ENCODE measurements at regions not wholly inside any gene's neighbourhood (a gene's known extent, or its start where the extent isn't known, plus 50 kb on each side); places are given as distances from the start of the nearest gene placed in this dataset.

DNA sequence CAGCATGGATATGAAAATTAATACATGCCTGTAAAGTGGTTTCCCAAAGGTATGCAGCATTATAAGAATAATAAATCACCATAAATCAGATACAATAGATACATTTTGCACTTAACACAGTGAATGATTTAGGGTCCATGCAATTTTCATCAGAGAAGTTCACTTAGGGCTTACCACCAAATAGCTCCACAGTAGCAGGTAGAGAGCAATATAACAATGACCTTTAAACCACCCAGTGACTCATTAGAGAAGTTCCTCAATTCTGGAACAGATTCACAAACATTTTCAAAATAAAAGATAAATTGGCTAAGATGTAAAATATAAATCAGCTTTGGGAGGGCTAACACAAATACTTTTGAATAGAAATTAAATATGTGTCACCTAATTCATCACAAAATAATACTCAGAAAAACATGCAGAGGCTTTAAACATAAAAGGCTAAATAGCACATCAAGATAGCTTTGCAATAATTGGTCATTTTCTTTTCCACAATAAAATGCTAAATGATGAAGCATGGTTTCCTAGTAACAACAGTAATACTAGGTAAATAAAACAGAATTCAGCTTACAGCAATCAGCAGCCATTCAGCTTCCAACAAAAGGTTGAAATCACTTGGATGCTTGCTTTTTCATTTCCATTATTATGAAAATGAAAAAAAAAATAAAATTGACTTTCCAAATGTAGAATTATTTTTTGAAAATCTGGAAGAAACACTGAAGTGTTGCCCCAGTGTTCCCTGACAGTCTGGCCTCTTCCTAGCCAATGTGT lies 84.3 kb upstream of the NBEA start:
- DNase-seq (ENCODE audit: low read depth in 2 of 3, low spot score in 1 of 3): no peak

DNA sequence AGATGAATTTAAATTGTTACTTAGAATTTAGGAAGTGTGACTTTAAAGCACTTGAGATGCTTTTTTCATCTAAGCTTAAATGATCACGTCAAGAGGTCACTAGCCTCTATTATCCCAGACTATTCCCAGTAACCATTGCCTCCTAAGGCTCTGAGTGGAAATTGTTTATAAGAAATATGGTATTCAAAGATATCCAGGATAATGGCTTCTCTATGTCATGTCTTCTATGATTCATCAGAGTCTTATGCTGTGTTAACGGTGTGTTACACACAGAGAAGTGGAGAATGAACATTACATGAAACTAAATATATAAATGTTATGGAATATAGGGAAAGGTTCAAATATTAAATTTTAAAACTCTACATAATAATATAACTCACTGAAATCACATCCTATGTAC lies 79.8 kb upstream of the NBEA start:
- no peak for DNase-seq (ENCODE audit: low read depth in 2 of 3, low spot score in 1 of 3)

DNA sequence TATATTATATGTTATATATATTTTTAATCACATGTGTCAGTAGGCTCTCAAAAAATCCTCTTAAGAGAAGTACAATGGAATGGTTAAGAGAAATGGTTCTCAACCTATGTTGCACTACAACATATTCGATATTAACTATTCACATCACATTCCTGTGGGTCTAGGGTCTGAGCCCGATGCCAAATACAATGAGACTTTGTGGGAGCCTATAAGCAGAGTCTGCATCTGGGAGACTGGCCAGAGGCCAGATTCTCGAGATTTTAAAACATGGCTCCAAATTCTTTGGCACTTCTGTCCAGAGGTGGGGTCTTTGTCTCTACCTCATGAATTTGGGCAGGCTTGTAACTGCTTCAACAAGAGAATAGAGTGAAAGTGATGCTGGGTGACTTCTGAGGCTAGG lies 79.4 kb upstream of the NBEA start:
- DNase-seq (ENCODE audit: low read depth in 2 of 3, low spot score in 1 of 3): no peak

DNA sequence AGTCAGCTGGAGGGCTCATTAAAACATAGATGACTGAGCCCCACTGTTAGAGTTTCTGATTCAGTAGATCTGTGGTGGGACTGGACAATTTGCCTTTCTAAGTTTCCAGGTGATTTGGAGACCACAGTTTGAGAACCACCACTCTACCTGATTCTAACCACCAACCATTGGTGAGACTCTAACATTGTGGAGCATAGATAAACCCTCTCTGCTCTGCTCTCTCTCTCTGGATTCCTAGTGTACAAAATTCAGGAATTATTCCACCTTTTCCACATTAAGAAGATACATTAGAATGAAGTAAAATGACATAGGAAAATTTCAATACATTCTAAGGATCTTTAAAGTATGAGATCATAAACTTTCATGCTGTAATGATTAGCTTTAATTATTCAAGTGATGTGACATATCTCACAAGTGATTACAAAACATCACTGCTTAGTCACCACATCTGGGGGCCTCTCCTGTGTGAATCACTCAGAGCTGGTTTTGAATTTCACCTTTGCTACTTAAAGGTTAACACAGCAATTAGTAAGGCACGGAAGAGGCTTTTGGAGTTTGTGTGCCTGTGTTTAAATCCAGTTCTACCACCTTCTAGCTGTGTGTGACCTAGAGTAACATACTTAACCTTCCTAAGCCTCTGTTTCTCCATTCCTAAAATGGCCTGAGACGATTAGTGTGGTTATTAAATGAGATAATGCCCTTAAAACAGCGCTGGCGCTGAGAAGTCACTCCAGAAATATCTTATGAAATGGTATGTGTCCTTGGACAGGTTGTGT lies 78.5 kb upstream of the NBEA start:
- DNase-seq (ENCODE audit: low read depth in 2 of 3, low spot score in 1 of 3): no peak

DNA sequence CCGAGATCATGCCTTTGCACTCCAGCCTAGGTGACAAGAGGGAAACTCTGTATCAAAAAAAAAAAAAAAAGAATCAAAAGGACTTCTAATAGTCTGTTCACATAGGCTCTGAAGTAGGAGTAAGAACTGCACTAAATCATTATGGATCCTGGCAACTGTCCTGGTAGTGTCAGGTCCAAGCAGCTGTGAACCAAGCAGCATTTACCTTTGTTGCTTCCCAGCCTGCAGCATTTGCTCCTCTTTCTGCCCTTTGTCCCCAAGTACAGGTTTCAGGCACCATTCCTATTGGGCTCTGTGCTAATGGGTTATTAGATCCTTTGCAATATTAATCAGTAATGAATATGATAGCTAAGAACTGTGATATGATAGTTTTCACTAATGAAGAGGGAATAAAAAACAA lies 77.4 kb upstream of the NBEA start:
- no peak for DNase-seq (ENCODE audit: low read depth in 2 of 3, low spot score in 1 of 3)

DNA sequence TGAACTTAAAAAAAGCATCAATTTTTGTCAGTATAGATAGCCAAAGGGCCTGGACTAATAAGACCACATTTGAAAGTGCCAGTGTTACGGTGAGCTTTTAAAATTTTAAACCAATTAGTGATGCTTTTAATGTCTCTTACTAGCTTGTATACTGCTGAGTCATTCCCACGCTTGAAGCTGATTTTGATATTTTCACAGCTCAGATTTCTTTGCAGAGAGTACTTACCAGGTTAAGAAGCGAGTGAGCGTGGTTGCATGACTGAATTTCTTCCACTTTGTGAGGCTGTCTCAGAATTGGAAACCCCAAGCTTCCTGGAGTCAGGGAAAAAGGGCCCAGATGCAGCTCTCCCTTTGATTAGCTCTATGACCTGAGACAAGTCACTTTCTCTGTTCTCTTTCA lies 74.5 kb upstream of the NBEA start:
- no peak for DNase-seq (ENCODE audit: low read depth in 2 of 3, low spot score in 1 of 3)

DNA sequence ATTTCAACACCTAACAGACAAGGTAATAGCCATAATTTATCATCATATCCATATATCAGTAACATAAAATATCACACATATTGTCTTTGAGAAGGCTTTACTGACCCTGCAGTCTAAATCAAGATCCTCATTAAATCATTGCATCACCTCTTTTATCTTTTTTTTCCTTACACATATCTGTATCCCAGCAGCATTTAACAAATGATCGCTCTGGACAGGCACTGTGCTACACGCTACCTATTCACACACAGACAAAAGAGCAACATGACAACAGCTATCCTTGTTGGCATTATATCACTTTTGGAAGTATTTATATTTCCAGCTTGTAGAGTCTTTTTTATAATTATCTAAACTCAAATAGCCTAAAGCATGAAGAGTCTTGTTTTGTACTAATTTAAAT lies 73.3 kb upstream of the NBEA start:
- no peak for DNase-seq (ENCODE audit: low read depth in 2 of 3, low spot score in 1 of 3)

DNA sequence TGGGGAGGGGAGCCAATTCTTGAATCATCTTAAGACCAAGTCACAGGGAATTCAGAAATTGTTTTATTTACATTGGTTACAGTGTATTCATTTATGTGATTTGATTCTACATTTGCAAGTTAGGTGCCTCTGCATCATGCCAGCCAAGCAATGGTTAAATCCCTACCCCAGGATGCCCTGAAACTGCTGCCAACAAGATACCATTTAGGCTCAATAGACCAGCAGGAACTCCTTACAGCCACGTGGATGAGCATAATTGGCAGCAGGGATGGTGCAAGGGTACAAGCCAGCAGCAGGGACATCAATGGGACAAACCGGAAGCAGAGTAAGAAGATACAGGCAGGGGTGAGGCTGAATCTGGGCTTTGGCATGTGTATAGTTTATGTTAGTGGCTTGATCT lies 72.4 kb upstream of the NBEA start:
- DNase-seq (ENCODE audit: low read depth in 2 of 3, low spot score in 1 of 3): no peak

DNA sequence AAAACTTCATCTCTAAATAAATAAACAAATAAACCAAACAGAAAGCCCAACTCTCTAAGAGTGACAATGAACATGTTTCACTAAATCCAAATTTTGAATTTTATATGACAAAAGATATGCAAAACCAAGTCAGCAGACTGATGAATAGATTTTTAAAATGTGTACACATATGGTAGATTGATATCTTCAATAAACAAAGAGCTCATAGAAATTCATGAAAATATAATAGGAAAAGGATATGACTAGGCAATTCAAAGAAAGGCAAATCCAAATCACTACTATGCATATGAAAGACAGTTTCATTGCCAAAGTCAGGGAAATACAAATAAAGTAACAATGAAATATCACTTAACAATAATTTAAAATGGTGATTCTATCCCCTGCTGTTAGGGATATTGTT lies 63.7 kb upstream of the NBEA start:
- no peak for DNase-seq (ENCODE audit: low read depth in 2 of 3, low spot score in 1 of 3)

DNA sequence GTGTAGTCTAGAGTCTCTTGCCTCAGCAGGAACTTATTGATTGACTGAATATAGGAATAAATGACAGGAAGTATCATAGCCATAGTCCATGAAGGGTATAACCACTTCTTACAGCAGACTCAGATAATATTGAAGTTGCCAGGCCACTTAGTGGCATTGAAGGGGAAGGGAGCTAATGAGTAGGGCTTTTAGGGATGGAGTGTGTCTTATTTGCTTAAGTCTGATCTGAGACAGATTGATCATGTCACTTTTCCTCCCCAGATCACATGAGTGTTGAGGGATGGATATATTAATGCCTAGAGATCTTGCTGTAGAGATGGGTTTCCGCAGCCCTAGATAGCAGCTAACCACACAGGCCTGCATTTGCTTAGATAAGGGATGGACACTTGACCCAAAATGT lies 62.2 kb upstream of the NBEA start:
- no peak for DNase-seq (ENCODE audit: low read depth in 2 of 3, low spot score in 1 of 3)

DNA sequence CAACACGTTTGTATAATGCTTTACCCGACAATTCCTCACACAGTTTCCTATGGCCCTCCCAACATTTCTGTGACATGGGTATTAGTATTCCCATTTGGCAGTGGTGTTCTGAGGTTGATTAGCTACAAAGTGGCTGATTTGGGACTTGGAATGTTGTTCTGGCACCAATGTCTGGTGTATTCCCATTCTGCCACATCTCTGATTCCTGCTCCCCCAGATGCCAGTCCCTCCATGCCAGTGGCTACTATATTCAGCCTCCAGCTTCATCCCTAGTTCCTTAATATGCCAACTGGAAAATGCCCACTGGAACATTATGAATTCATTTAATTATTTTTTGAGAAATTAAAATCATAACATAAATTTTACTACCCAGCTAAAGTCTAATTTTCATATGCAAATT lies 60.6 kb upstream of the NBEA start:
- no peak for DNase-seq (ENCODE audit: low read depth in 2 of 3, low spot score in 1 of 3)

DNA sequence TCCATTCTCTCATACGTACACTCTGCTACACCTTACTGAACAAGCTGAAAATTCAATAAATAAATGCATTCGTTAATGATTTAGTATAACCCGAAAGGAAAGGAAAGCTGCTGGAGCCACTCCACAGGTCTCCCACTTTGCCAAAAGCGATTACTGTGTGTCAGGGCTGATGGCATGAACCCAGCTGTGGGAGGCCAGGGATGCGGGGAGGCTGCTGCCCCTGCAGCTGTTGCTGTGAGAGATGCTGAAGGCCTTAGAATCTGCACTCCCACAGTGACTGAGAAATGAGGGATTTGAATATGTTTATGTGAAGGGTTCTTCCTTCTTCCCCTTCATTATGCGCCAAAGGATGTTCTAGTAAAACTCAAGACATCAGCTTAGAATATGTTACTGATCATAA lies 58.7 kb upstream of the NBEA start:
- DNase-seq (ENCODE audit: low read depth in 2 of 3, low spot score in 1 of 3): no peak

DNA sequence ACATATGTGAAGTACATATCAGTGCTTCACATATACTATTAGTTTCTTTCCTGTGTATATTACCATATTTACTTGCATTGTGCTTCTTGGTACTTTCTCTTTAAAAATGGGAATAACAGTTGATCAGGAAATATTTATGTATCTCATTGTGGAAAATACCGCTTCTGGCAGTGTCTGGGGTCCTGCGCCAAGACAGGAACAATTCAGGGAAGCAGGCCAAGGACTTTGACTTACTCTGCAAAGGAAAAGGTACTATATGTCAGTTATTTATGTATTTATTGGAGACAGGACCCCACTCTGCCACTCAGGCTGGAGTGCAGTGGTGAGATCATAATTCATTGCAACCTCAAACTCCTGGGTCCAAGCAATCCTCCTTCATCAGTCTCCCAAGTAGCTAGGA lies 57.7 kb upstream of the NBEA start:
- DNase-seq (ENCODE audit: low read depth in 2 of 3, low spot score in 1 of 3): no peak

DNA sequence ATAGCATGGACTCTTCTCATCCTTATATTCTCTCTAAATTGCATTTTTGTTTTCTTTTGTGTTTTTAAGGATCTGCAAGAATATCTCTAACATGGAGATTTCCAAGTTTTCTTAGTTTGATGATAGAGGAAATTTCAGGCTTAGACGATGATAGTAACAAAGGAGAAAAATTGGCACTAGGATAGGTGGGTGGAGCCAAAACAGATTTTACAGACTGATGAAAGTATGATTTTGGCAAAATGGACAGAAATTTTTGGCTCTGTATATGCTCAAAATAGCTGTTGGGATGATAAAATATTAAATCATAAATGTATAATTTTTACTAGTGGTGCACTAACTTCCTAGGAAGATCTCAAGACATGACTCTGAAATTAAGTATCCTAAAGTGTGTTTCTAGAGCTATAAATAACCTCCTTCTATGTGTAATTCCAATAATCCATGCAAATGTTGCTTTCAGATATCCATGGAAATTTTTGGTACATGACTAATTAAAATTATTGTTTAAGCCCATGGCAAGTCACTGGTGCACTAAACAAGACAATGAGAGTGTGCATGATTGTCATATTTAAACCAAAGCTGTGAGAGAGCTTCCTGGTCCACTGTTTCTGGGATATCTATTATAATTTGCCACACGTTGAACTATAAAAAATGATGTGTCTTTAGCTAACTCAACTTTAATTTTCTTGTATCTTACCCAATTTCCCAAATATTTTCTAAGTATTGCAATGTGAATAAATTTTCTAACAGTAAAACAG lies 55.8 kb upstream of the NBEA start:
- no peak for DNase-seq (ENCODE audit: low read depth in 2 of 3, low spot score in 1 of 3)

DNA sequence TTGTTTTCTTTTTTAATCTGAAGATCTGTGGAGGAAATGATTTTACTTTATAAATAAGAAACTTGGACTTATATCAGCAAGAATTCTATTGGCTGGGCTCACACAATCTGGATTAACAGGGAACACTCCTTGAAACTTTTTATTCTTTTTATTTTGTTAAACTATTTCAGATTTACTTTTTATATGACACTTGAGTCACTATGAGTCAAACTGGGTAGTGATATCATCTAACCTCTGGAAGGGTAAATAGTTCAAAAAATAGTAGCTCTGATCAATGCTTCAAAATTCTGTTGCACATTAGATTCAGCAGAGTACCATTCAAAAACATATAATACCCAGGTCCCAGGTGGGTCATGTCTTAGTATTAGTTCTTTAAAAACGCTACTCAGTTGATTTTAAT lies 55.1 kb upstream of the NBEA start:
- DNase-seq (ENCODE audit: low read depth in 2 of 3, low spot score in 1 of 3): no peak

All from stimulated activated CD4-positive, alpha-beta T cell treated with anti-CD3 and anti-CD28 coated beads, Interleukin-12 subunit alpha, Interleukin-12 subunit beta, amount 100 ng/mL, for 48 hours (primary cell).